HepG2 (cell line): ENCODE measurements at regions not wholly inside any gene's neighbourhood (a gene's known extent, or its start where the extent isn't known, plus 50 kb on each side); places are given as distances from the start of the nearest gene placed in this dataset.

Source experiments
- ATAC-seq: fragments of 200-7000 bp; cut with Tn5 transposase; 3 replicates; pipeline ENCODE4 v1.9.1; 2020; ENCODE audit warnings: mild to moderate bottlenecking, moderate library complexity
- BruUV-seq: library from RNA; stranded (reverse); fragments of 400-500 nt; replicated peaks from 2 replicates; lab custom pipeline; 2021; lab: Mats Ljungman, UMichigan
- CTCF ChIA-PET: fragments of 300-600 bp; formaldehyde crosslinking; extraction: SDS; loops from one replicate; lab custom pipeline; 2021; ENCODE audit warnings: low total read pairs, inconsistent platforms, low intra/inter-chr PET ratio; lab: Yijun Ruan, JAX
- POLR2A ChIA-PET: fragments of 350-600 bp; sonication (Branson Sonifier 250); formaldehyde crosslinking; loops from one replicate; lab custom pipeline; 2020; ENCODE audit warnings: antibody characterized with exemption, inconsistent platforms; lab: Yijun Ruan, JAX
- DNase-seq: peaks from one replicate; pipeline ENCODE4 v3.0.0-alpha.2; 2015; ENCODE audit warnings: low spot score
- FAIRE-seq: peaks from 3 replicates; lab custom pipeline; 2011; peaks lifted over from hg19 to GRCh38; lab: Jason Lieb, UNC
- H2AFZ ChIP-seq: one replicate; pipeline ENCODE4 v1.6.1; 2011; ENCODE audit warnings: low read length, inconsistent platforms
- H3K27ac ChIP-seq: fragments of 300-600 bp; 3 replicates; pipeline ENCODE4 v1.8.0; 2011; ENCODE audit warnings: mixed run types, mild to moderate bottlenecking, mixed read lengths, low read length, inconsistent platforms; ENCODE audit not compliant: insufficient read depth; ENCODE audit errors: extremely low read length
- H3K27me3 ChIP-seq, 2 experiments: fragments of 200-600 bp in 1 of 2; 2 replicates in 1 of 2; 3 replicates in 1 of 2; pipeline versions ENCODE4 v1.6.0 to v1.8.0; 2011; ENCODE audit warnings: low read length in 2 of 2, mild to moderate bottlenecking in 2 of 2, moderate library complexity in 2 of 2, inconsistent platforms in 1 of 2; ENCODE audit not compliant: insufficient read depth in 2 of 2, control insufficient read depth in 1 of 2
- H3K36me3 ChIP-seq, 2 experiments: fragments of 200-600 bp in 1 of 2; replicated peaks in 1 of 2; 2 replicates in 1 of 2; 3 replicates in 1 of 2; pipeline versions ENCODE4 v1.5.1 to v1.8.0; 2011; ENCODE audit warnings: low read length in 2 of 2, inconsistent platforms in 1 of 2; ENCODE audit not compliant: insufficient read depth in 2 of 2, control insufficient read depth in 1 of 2
- H3K4me1 ChIP-seq: 2 replicates; pipeline ENCODE4 v1.5.1; 2012; ENCODE audit warnings: low read length, inconsistent platforms; ENCODE audit not compliant: insufficient read depth
- H3K4me2 ChIP-seq: 2 replicates; pipeline ENCODE4 v1.6.0; 2011; ENCODE audit warnings: low read depth, low read length, inconsistent platforms
- H3K4me3 ChIP-seq, 3 experiments: fragments of 200-600 bp in 1 of 3; sonication (generic), shearing (Covaris generic) in 1 of 3; replicated peaks in 1 of 3; 2 replicates each; pipeline ENCODE4 v1.5.1; 2011 to 2016; ENCODE audit warnings: low read length in 3 of 3, inconsistent platforms in 2 of 3, low read depth in 2 of 3, mild to moderate bottlenecking in 2 of 3, control low read depth in 1 of 3, mixed read lengths in 1 of 3; ENCODE audit not compliant: insufficient read depth in 1 of 3
- H3K79me2 ChIP-seq: one replicate; pipeline ENCODE4 v1.6.1; 2011; ENCODE audit warnings: low read length, inconsistent platforms; ENCODE audit not compliant: insufficient read depth
- H3K9ac ChIP-seq: 2 replicates; pipeline ENCODE4 v1.6.0; 2011; ENCODE audit warnings: mild to moderate bottlenecking, low read depth, low read length, inconsistent platforms; ENCODE audit not compliant: insufficient read depth
- H3K9me3 ChIP-seq: 2 replicates; pipeline ENCODE4 v1.5.1; 2012; ENCODE audit warnings: mild to moderate bottlenecking, low read length
- H4K20me1 ChIP-seq: 2 replicates; pipeline ENCODE4 v1.6.0; 2011; ENCODE audit warnings: inconsistent platforms, mild to moderate bottlenecking, low read length, moderate library complexity; ENCODE audit not compliant: insufficient read depth
- CENPBD1 ChIP-seq: sonication (generic); formaldehyde crosslinking; IDR thresholded peaks from 2 replicates; pipeline ENCODE4 v1.8.0; 2022; ENCODE audit warnings: missing genetic modification reagents, low read depth, mild to moderate bottlenecking, borderline replicate concordance
- CSRNP1 ChIP-seq: sonication (generic); formaldehyde crosslinking; IDR thresholded peaks from 2 replicates; pipeline ENCODE4 v1.8.1; 2023; ENCODE audit warnings: mild to moderate bottlenecking, missing genetic modification reagents
- FOXK1 ChIP-seq: sonication (generic); formaldehyde crosslinking; IDR thresholded peaks from 2 replicates; pipeline ENCODE4 v1.4.0; 2020; ENCODE audit warnings: low read depth, missing genetic modification reagents, borderline replicate concordance
- HNRNPH1 ChIP-seq: fragments of 200-400 bp; formaldehyde crosslinking; optimal IDR thresholded peaks from 2 replicates; pipeline ENCODE3; 2017; ENCODE audit warnings: mild to moderate bottlenecking, low read depth, low read length
- KLF15 ChIP-seq: sonication (generic); formaldehyde crosslinking; IDR thresholded peaks from 2 replicates; pipeline ENCODE4 v1.8.1; 2023; ENCODE audit warnings: borderline replicate concordance, mild to moderate bottlenecking, inconsistent platforms, missing genetic modification reagents, mixed read lengths
- KMT2A ChIP-seq: sonication (generic); formaldehyde crosslinking; IDR thresholded peaks from 2 replicates; pipeline ENCODE4 v1.4.0; 2020; ENCODE audit warnings: missing genetic modification reagents
- MYC ChIP-seq: sonication (generic); formaldehyde crosslinking; IDR thresholded peaks from 2 replicates; pipeline ENCODE4 v1.9.0; 2021; ENCODE audit warnings: missing genetic modification reagents, borderline replicate concordance
- RCOR2 ChIP-seq: IDR thresholded peaks from 2 replicates; pipeline ENCODE4 v1.6.1; 2016; ENCODE audit warnings: missing biosample characterization, missing genetic modification reagents
- SKI ChIP-seq: fragments of 450-650 bp; IDR thresholded peaks from one replicate; pipeline ENCODE4 v1.6.1; 2018; ENCODE audit warnings: mild to moderate bottlenecking; ENCODE audit not compliant: partially characterized antibody
- TIGD3 ChIP-seq: sonication (generic); formaldehyde crosslinking; IDR thresholded peaks from 2 replicates; pipeline ENCODE4 v1.5.1; 2020; ENCODE audit warnings: mild to moderate bottlenecking, missing genetic modification reagents, borderline replicate concordance
- ZNF296 ChIP-seq: sonication (generic); formaldehyde crosslinking; conservative IDR thresholded peaks from 2 replicates; pipeline ENCODE4 v1.5.0; 2020; ENCODE audit warnings: mild to moderate bottlenecking, missing genetic modification reagents
- ZNF451 ChIP-seq: sonication (generic); formaldehyde crosslinking; IDR thresholded peaks from 2 replicates; pipeline ENCODE4 v1.5.0; 2020; ENCODE audit warnings: mild to moderate bottlenecking, missing genetic modification reagents
- ZNF567 ChIP-seq: sonication (generic); formaldehyde crosslinking; IDR thresholded peaks from 2 replicates; pipeline ENCODE4 v1.8.1; 2023; ENCODE audit warnings: mild to moderate bottlenecking, missing genetic modification reagents, borderline replicate concordance
- ZNF589 ChIP-seq: sonication (generic); formaldehyde crosslinking; conservative IDR thresholded peaks from 2 replicates; pipeline ENCODE4 v1.8.0; 2022; ENCODE audit warnings: mild to moderate bottlenecking, moderate library complexity, missing genetic modification reagents
- ZNF646 ChIP-seq: sonication (generic); formaldehyde crosslinking; IDR thresholded peaks from 2 replicates; pipeline ENCODE4 v1.9.0; 2021; ENCODE audit warnings: mild to moderate bottlenecking, missing genetic modification reagents
- WGBS: methylation state at CpG from one replicate; pipeline ENCODE4 v1.1.6; 2017; ENCODE audit warnings: low lambda C conversion rate; 5-methylcytosine and 5-hydroxymethylcytosine counted together
- in situ Hi-C: cut with HindIII; loops from 2 replicates; pipeline ENCODE4 v1.10.0; 2017; ENCODE audit warnings: low pct_unique_long_range_greater_than_20kb; ENCODE audit not compliant: extremely low pct_ligation_motif_present
- intact Hi-C: fragments of 100-400 bp; cut with micrococcal nuclease; formaldehyde crosslinking; loops from one replicate; pipeline ENCODE4 v1.10.0; 2022; ENCODE audit not compliant: unreplicated experiment

GRCh38 chr3:70433091-70433490, 120.7 kb upstream of the MDFIC2 start (continued):
- TF ChIP-seq FOXK1 = no peak
- no peak for TF ChIP-seq ZNF296 (CRISPR knock-in tag)
- no peak for TF ChIP-seq CSRNP1 (CRISPR knock-in tag)
- TF ChIP-seq SKI = no peak
- no peak for TF ChIP-seq CENPBD1
- TF ChIP-seq ZNF567 (CRISPR knock-in tag) = no peak
- TF ChIP-seq KLF15 (CRISPR knock-in tag) = no peak
- TF ChIP-seq TIGD3 (CRISPR knock-in tag) = no peak
- no peak for TF ChIP-seq KMT2A (CRISPR knock-in tag)
- TF ChIP-seq, all 625 proteins: peak for 0

GRCh38 chr3:70431911-70432310, 119.5 kb upstream of the MDFIC2 start:
- FAIRE-seq (no peak), DNase-seq (no peak), ATAC-seq (no peak)
- Histone ChIP-seq H3K79me2 (no peaks in the 10 kb centered on the region), H3K9ac (no peak overlapping the region), H4K20me1 (no peaks in the 10 kb centered on the region), H3K4me2 (no peak overlapping the region), H3K4me3 (no peak overlapping the region), H3K27ac (no peak overlapping the region), H3K36me3 (no peaks in the 10 kb centered on the region), H2AFZ (no peak overlapping the region), H3K4me1 (no peaks in the 10 kb centered on the region), H3K27me3 (no peaks in the 10 kb centered on the region), H3K9me3 (no peaks in the 10 kb centered on the region)
- intact Hi-C loops (no loop called here), in situ Hi-C loops (no loop called here)
- ChIA-PET POLR2A (no interaction called here), CTCF (no interaction called here)
- no TSS peak for BruUV-seq
- 0% methylated on average over 1 of the region's 1 CpG for WGBS
- TF ChIP-seq RCOR2 (CRISPR knock-in tag) (no peak), ZNF589 (CRISPR knock-in tag) (no peak), HNRNPH1 (no peak), ZNF451 (CRISPR knock-in tag) (no peak), MYC (CRISPR knock-in tag) (no peak), ZNF646 (no peak)
